HG02981 (cell line): ENCODE measurements at regions not wholly inside any gene's neighbourhood (a gene's known extent, or its start where the extent isn't known, plus 50 kb on each side); places are given as distances from the start of the nearest gene placed in this dataset.
A peak's percentile ranks its signal among the peaks of the same experiment; 100 is the strongest.
"Not testable (repeated sequence)": the region's sequence is repeated elsewhere in the genome, so short reads cannot be mapped to it uniquely, and the experiment has no call there.

Source experiments
- ATAC-seq: cut with Tn5 transposase; IDR thresholded peaks from one replicate; pipeline ENCODE4 v1.9.1; 2021; ENCODE audit warnings: mild to moderate bottlenecking, moderate library complexity; ENCODE audit not compliant: unreplicated experiment

- no peak for ATAC-seq
Measured at GRCh38 chr3:81375921-81376320, 385.5 kb downstream of the GBE1 start.

DNA sequence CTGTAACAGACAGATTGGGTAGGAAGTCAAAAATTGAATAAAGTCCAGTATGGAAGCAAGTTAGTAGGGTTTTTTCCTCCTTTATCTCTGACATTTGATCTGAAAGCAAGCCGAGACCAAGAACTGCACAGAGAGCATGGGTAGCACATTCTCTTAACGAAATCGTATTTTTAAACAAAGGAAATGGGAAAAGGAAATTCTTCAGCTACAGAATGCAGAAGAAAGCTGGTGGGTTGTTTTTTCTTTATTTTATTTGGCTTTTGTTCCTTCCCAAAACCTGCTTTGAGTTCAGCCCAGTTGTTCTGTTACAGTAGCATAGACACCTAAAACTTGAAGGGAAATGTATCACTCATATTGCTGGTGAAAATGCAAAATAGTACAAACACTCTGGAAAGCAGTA, 397.0 kb downstream of the GBE1 start:
- ATAC-seq = no peak

- ATAC-seq = no peak
Measured at GRCh38 chr3:81363816-81364215, 397.6 kb downstream of the GBE1 start.

GRCh38 chr3:81354119-81354518, 407.3 kb downstream of the GBE1 start:
- ATAC-seq = no peak

DNA sequence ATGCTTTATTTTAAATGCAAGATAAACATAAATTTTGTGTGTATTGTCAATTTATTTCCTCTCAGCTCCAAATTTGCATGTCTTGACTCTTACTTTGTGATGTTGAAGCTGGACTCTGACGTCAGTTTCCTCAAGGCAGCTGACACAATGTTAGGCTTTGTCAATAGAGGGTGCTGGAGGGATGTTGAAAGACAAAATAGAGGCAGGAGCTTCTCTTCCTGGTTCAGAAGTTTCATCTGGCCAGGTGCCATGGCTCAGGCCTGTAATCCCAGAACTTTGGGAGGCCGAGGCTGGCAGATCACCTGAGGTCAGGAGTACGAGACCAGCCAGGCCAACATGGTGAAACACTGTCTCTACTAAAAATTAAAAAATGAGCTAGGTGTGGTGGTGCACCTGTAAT, 408.6 kb downstream of the GBE1 start:
- no peak for ATAC-seq

- ATAC-seq = no peak
Measured at GRCh38 chr3:81349816-81350340, 411.6 kb downstream of the GBE1 start.

DNA sequence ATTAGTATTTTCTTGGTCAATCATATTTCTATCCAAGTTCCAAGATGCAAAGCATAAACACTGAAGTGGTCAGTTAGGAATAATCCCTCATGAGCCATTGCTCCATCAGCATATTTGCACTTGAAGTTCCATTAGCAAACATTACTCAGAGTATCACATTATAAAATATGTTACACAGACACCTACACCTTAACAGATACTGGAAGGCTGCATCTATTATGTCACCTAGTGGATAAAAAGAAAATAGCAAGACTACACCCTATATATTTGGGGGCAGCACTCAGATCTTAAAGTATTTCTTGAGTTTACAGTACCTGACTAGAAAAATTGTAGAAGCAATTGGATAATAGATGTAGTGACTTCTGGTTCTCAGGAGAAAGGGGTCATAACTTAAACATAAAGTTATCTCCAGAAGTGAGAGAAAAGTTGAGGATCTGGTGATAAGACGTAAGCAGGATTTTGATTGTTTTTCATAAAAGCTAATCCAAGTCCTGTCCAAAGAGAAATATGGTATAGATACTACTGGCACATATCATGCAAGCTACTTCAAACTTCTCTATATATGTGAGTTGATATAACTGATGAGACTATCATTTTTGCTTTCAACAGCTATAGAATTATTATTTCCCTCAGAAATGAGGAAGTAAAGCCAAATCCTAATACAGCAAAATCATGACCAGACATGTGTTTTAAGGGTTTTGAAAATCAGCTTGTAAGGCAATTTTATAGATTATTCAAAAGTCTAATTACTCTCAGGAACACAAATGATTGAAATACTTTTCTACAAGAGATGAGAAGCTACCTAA, 422.2 kb downstream of the GBE1 start:
- ATAC-seq = peak; percentile 93

DNA sequence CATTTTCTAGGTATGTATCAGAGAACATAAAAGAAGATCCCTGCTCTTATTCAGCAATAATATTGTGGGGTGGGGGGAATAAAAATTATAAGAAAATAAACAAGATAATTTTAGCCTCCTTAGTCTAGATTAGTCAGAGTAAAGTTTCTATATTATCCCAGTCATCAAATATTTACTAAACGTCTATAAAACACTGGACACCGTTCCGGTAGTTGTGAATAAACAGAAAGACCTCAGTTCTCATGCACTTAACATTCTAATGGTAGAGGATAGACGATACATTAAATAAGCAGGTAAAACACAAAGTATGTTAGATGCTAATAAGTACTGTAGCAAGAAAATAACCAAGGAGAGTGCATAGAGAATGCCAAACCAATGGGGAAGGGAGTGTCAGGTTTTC, 425.0 kb downstream of the GBE1 start:
- ATAC-seq = no peak

DNA sequence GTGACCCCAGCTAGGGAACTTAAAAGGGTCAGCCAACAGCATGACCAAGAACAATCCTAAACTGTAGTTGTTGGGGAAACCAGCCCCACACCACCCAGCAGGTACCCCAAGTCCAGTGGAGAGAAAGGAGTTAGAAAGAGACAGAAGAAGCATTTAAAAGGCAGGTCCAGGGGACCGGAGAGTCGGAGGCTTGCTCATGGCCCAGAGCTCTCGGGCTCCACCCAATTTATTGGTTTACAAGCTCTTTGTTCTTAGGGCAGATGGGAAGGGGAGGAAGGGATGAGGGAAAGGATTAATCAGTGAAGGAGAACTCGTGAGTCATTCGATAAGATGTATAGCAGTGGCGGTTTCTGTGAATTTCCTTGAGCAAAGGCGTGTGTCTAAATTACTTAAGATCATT, 431.6 kb downstream of the GBE1 start:
- not testable (repeated sequence) for ATAC-seq

DNA sequence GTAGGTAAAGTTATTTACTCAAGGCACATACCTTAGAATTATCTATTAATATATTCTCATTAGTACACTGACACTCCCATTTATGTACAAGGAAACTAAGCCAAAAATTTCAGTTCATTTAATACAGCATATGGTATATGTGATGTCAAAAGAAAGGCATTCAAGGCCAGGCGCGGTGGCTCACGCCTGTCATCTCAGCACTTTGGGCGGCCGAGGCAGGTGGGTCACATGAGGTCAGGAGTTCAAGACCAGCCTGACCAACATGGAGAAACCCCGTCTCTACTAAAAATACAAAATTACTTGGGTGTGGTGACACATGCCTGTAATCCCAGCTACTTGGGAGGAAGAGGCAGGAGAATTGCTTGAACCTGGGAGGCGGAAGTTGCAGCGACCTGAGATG, 435.2 kb downstream of the GBE1 start:
- no peak for ATAC-seq

DNA sequence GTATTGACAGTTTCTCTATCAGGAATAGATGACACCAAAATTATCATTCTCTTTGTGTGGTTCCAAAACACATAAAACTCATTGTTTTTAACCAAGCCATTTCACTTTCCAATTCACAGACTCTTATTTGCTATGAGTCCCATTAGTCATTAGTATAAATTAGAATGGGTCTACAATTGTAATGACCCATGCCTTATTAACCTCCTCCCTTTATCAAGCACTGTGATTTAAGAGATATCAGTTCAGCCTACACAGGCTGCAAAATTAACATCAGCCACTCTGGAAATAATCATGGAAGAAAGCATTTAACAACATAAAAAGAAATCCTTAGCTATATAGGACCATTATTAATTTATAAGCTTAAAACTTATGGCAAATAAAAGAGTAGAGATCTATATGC, 440.6 kb downstream of the GBE1 start:
- no peak for ATAC-seq

GRCh38 chr3:81315030-81315429, 446.4 kb downstream of the GBE1 start:
- no peak for ATAC-seq

DNA sequence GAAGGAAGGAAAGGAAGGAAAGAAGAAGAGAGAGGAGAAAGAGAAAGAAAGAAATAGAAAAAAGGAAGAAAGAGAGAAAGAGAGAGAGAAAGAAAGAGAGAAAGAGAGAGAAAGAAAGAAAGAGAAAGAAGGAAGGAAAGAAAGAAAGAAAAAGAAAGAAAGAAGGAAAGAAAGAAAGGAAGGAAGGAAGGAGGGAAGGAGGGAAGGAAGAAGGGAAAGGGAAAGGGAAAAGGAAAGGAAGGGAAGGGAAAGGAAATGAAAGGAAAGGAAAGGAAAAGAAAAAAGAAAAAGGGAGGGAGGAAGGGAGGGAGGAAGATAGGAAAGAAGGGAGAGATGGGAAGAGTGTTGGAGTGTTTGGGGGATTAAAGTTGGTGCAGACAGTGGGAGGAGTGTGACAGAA, 450.1 kb downstream of the GBE1 start:
- ATAC-seq = no peak

DNA sequence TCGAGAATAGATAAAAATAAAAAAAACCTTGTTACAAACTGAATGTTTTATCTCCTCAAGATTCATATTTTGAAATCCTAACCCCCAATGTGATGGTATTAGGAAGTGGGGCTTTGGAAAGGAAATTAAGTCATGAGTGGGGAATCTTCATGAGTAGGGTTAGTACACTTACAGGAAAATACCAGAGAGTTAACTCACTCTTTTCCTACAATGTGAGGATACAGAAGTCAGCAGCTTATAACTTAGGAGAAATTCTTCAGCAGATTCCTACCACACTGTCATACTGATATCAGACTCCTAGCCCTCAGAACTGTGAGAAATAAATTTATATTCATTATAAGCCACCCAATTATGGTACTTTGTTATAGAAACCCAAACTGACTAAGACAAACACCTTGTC, 453.1 kb downstream of the GBE1 start:
- no peak for ATAC-seq

DNA sequence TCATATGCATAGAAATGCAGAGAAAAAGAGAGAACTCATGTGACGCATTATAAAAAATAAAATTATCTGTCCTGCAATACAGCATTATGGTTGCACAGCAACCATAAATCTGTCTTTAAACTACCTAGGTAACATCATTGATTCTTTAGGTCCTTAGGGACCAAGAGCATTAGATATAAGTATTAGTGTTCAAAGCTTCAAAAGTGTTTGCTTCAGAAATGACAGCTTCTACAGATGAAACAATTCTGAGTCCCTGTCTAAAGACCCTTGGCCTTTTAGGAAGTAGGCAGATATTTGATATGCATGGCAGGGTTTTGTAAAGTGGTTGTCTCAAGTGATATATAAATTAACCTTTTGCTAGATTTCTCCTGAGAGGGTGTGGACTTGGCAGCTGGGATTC, 454.2 kb downstream of the GBE1 start:
- ATAC-seq = no peak

DNA sequence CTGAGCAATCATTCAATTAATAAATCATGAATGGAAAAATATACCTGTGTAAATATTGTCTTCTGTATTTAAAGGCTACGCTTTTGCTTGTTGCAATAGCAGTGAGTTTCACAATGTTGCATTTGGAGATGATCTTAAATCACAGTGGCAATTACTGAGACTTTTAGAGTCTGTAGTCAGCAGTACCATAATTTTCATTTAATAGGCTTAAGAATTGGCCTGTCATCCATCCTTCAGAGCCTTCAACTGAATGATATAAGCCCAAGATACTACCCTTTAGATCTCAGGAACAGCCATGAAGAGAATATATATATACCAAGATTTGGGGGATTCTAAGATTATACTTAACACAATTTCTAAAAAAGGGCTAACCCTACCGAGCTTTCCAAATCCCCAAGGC, 458.1 kb downstream of the GBE1 start:
- ATAC-seq = no peak

- ATAC-seq = peak; percentile 70
Measured at GRCh38 chr3:81302045-81302444, 459.4 kb downstream of the GBE1 start.

GRCh38 chr3:81301230-81301629, 460.2 kb downstream of the GBE1 start:
- ATAC-seq = no peak

DNA sequence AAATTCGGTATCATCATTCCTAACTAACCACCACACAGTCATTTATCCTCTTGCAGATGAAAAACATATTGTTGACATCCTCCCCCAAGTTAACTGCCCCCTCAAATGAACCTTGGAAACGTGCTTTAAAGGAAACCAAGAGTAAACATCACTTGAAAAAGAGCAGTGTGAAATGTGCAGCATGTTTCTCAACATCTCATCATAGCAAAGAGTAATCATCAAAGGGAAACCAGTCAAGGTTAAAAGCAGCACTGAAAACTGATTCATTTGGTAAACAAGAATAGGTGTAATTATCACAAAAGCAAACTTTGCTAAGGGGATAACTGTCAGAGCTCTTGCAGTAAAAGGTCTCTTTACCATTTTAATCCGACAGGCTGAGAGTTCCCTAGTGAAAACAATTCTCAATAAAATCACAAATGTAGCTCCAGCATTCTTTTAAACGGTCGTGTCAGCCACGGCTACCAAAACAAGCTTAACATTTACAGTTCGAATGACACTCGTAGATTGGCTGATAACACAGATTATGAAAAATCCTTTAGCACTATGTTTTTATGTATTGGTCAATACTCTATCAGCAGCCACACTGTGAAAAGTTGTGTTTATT, 461.0 kb downstream of the GBE1 start:
- ATAC-seq = no peak

DNA sequence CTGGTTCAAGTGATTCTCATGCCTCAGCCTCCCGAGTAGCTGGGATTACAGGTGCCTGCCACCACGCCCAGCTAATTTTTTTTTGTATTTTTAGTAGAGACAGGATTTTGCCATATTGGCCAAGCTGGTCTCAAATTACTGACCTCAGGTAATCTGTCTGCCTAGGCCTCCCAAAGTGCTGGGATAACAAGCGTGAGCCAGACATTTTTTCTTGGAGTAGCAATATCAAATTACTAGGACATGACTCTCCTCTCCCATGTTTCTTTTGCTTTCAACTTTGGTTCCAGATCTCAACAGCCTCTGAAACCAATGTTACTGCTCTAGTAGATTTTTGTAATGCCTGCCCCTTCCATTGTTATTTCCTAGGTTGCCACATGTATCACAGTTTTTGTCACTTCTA, 462.0 kb downstream of the GBE1 start:
- ATAC-seq = no peak

GRCh38 chr3:81295906-81296577, 465.4 kb downstream of the GBE1 start:
- no peak for ATAC-seq

- ATAC-seq = no peak
Measured at GRCh38 chr3:81293156-81293555, 468.3 kb downstream of the GBE1 start.
